ENCODE measurements at regions not wholly inside any gene's neighbourhood (a gene's known extent, or its start where the extent isn't known, plus 50 kb on each side); places are given as distances from the start of the nearest gene placed in this dataset.

DNA sequence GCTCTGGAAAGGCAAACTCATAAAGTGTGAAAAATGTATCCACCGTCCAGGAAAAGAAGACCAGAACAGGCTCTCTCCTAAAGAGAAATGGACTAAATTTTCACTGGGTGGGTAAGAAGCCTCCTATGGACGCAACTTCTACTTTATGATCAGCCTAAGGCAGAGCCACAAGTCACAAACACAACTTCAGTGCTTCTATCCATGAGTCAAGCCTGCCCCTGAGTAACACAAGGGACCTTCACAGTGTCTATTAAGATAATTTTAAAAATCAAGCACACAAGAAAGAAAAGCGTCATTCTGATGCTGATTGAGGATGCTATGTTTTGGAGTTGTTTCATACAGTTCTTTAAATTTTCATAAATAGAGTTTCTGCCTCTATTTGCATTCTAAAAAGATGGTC is 601.7 kb upstream of the ARID1B start:
- TF ChIP-seq, protein P1, sequence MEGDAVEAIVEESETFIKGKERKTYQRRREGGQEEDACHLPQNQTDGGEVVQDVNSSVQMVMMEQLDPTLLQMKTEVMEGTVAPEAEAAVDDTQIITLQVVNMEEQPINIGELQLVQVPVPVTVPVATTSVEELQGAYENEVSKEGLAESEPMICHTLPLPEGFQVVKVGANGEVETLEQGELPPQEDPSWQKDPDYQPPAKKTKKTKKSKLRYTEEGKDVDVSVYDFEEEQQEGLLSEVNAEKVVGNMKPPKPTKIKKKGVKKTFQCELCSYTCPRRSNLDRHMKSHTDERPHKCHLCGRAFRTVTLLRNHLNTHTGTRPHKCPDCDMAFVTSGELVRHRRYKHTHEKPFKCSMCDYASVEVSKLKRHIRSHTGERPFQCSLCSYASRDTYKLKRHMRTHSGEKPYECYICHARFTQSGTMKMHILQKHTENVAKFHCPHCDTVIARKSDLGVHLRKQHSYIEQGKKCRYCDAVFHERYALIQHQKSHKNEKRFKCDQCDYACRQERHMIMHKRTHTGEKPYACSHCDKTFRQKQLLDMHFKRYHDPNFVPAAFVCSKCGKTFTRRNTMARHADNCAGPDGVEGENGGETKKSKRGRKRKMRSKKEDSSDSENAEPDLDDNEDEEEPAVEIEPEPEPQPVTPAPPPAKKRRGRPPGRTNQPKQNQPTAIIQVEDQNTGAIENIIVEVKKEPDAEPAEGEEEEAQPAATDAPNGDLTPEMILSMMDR (IDR thresholded peaks at IDR 0.05 in 2 of 3, conservative IDR thresholded peaks at IDR 0.05 in 1 of 3; ENCODE audit: borderline replicate concordance in 1 of 3, insufficient read depth in 1 of 3, low read depth in 2 of 3, low read length in 2 of 3), result no peak
- TF ChIP-seq JUND (IDR thresholded peaks at IDR 0.05) (no peak), RAD21 (IDR thresholded peaks at IDR 0.05; ENCODE audit: low read depth) (no peak), EZH2 (IDR thresholded peaks at IDR 0.05) (no peak), EZH2phosphoT487 (IDR thresholded peaks at IDR 0.05; ENCODE audit: borderline replicate concordance) (no peak)
